ENCODE measurements at regions not wholly inside any gene's neighbourhood (a gene's known extent, or its start where the extent isn't known, plus 50 kb on each side); places are given as distances from the start of the nearest gene placed in this dataset.

DNA sequence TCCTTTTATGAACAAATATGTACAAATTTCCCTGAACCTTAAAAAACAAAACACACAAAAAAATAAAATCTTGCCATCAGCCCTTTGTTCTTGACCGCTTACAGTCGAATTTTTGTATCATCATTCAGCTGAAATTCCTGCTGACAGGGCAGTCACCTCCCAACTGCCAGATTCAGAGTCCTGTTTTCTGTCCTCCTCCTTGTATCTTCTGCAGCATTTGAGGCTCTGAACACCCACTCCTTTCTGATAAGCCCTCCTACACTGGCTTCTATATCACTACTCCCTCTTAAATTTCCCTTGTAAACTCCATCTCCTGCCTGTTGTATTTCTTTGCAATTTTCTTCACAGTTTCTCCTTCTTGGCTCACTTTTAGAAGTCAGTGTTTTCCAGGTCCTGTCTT is 77.8 kb upstream of the CCN6 start (continued):
- TF ChIP-seq, protein P1, sequence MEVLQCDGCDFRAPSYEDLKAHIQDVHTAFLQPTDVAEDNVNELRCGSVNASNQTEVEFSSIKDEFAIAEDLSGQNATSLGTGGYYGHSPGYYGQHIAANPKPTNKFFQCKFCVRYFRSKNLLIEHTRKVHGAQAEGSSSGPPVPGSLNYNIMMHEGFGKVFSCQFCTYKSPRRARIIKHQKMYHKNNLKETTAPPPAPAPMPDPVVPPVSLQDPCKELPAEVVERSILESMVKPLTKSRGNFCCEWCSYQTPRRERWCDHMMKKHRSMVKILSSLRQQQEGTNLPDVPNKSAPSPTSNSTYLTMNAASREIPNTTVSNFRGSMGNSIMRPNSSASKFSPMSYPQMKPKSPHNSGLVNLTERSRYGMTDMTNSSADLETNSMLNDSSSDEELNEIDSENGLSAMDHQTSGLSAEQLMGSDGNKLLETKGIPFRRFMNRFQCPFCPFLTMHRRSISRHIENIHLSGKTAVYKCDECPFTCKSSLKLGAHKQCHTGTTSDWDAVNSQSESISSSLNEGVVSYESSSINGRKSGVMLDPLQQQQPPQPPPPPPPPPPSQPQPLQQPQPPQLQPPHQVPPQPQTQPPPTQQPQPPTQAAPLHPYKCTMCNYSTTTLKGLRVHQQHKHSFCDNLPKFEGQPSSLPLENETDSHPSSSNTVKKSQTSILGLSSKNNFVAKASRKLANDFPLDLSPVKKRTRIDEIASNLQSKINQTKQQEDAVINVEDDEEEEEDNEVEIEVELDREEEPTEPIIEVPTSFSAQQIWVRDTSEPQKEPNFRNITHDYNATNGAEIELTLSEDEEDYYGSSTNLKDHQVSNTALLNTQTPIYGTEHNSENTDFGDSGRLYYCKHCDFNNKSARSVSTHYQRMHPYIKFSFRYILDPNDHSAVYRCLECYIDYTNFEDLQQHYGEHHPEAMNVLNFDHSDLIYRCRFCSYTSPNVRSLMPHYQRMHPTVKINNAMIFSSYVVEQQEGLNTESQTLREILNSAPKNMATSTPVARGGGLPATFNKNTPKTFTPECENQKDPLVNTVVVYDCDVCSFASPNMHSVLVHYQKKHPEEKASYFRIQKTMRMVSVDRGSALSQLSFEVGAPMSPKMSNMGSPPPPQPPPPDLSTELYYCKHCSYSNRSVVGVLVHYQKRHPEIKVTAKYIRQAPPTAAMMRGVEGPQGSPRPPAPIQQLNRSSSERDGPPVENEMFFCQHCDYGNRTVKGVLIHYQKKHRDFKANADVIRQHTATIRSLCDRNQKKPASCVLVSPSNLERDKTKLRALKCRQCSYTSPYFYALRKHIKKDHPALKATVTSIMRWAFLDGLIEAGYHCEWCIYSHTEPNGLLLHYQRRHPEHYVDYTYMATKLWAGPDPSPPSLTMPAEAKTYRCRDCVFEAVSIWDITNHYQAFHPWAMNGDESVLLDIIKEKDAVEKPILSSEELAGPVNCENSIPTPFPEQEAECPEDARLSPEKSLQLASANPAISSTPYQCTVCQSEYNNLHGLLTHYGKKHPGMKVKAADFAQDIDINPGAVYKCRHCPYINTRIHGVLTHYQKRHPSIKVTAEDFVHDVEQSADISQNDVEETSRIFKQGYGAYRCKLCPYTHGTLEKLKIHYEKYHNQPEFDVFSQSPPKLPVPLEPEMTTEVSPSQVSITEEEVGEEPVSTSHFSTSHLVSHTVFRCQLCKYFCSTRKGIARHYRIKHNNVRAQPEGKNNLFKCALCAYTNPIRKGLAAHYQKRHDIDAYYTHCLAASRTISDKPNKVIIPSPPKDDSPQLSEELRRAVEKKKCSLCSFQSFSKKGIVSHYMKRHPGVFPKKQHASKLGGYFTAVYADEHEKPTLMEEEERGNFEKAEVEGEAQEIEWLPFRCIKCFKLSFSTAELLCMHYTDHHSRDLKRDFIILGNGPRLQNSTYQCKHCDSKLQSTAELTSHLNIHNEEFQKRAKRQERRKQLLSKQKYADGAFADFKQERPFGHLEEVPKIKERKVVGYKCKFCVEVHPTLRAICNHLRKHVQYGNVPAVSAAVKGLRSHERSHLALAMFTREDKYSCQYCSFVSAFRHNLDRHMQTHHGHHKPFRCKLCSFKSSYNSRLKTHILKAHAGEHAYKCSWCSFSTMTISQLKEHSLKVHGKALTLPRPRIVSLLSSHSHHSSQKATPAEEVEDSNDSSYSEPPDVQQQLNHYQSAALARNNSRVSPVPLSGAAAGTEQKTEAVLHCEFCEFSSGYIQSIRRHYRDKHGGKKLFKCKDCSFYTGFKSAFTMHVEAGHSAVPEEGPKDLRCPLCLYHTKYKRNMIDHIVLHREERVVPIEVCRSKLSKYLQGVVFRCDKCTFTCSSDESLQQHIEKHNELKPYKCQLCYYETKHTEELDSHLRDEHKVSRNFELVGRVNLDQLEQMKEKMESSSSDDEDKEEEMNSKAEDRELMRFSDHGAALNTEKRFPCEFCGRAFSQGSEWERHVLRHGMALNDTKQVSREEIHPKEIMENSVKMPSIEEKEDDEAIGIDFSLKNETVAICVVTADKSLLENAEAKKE (CRISPR knock-in tag; IDR thresholded peaks at IDR 0.05), result no peak
- TF ChIP-seq STAT1 (IDR thresholded peaks at IDR 0.05; ENCODE audit: unreplicated experiment), result no peak
- no peak for TF ChIP-seq EZH2 (IDR thresholded peaks at IDR 0.05; ENCODE audit: low read depth, unreplicated experiment)
- no peak for TF ChIP-seq EZH2phosphoT487 (IDR thresholded peaks at IDR 0.05; ENCODE audit: unreplicated experiment)
- TF ChIP-seq, protein P2, sequence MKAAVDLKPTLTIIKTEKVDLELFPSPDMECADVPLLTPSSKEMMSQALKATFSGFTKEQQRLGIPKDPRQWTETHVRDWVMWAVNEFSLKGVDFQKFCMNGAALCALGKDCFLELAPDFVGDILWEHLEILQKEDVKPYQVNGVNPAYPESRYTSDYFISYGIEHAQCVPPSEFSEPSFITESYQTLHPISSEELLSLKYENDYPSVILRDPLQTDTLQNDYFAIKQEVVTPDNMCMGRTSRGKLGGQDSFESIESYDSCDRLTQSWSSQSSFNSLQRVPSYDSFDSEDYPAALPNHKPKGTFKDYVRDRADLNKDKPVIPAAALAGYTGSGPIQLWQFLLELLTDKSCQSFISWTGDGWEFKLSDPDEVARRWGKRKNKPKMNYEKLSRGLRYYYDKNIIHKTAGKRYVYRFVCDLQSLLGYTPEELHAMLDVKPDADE (IDR thresholded peaks at IDR 0.05), result no peak
- no peak for TF ChIP-seq ZNF331 (CRISPR knock-in tag; IDR thresholded peaks at IDR 0.05; ENCODE audit: low read depth)

DNA sequence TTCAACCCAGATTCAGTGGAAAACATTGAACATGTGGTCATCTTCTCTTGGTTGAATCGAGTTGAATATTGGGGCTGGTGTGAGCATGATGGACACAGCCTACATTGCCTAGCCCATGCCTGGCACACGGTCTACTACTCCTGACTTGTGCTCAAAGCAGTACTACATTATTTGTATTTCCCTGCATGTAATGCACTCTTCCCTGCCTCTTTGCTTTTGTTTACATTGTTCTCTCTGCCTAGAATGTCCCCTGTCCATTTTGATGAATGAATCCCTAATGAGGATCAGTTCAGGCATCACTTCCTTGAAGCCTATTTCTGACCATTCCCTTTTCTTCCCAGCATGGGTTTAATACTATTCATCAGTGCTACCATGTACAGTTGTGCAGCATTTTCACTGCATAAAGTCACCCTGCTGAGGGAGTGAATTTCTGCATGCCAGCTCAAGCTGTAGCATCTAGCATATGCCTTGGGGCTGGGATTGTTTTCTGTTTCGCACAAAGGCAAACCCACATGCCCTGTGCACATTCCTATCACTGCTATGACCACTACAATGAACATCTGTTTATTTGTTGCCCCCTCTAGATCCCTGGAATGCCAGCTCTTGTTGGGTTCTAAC is 75.3 kb upstream of the CCN6 start:
- no peak overlapping the region for H2AFZ ChIP-seq
- no peaks in the 10 kb centered on the region for H3K79me2 ChIP-seq (replicated peaks; ENCODE audit: insufficient read depth)
- H3K36me3 ChIP-seq (ENCODE audit: insufficient read depth), result no peaks in the 10 kb centered on the region
- ATAC-seq (no peak), DNase-seq (ENCODE audit: low spot score) (no peak)
- no peaks in the 10 kb centered on the region for H3K4me1 ChIP-seq (ENCODE audit: insufficient read depth)
- H3K4me2 ChIP-seq, result no peak overlapping the region
- H3K9me2 ChIP-seq (ENCODE audit: insufficient read depth), result peaks cover 11% of the 10 kb centered on the region
- Mint-ChIP-seq H3K4me3 (no peak overlapping the region), H3K36me3 (ENCODE audit: low read depth) (no peaks in the 10 kb centered on the region), H3K27me3 (ENCODE audit: insufficient read depth, low read depth, poor library complexity) (peaks cover 1% of the 10 kb centered on the region), H3K27ac (no peak overlapping the region), H3K4me1 (peaks cover 5% of the 10 kb centered on the region; the same call in 2 of the 3 replicates), H3K9me3 (no peaks in the 10 kb centered on the region)
- H3K27ac ChIP-seq (ENCODE audit: low read depth), result no peak overlapping the region
- no peaks in the 10 kb centered on the region for H3K27me3 ChIP-seq (ENCODE audit: insufficient read depth)
- no peak overlapping the region for H3K4me3 ChIP-seq
- H3F3A ChIP-seq (replicated peaks; ENCODE audit: low read depth), result no peaks in the 10 kb centered on the region
- no peaks in the 10 kb centered on the region; the same call in 1 of the 2 replicates for H4K20me1 ChIP-seq (replicated peaks; ENCODE audit: insufficient read depth)
- TF ChIP-seq POLR2AphosphoS5 (IDR thresholded peaks at IDR 0.05; ENCODE audit: low read depth) (no peak), EZH2phosphoT487 (IDR thresholded peaks at IDR 0.05; ENCODE audit: unreplicated experiment) (no peak), EZH2 (IDR thresholded peaks at IDR 0.05; ENCODE audit: low read depth, unreplicated experiment) (no peak), ZNF331 (CRISPR knock-in tag; IDR thresholded peaks at IDR 0.05; ENCODE audit: low read depth) (no peak), NANOG (IDR thresholded peaks at IDR 0.05; ENCODE audit: borderline replicate concordance) (no peak), STAT1 (IDR thresholded peaks at IDR 0.05; ENCODE audit: unreplicated experiment) (no peak), CREB1 (CRISPR knock-in tag; IDR thresholded peaks at IDR 0.05; ENCODE audit: low read depth) (no peak)
- TF ChIP-seq, protein P3, sequence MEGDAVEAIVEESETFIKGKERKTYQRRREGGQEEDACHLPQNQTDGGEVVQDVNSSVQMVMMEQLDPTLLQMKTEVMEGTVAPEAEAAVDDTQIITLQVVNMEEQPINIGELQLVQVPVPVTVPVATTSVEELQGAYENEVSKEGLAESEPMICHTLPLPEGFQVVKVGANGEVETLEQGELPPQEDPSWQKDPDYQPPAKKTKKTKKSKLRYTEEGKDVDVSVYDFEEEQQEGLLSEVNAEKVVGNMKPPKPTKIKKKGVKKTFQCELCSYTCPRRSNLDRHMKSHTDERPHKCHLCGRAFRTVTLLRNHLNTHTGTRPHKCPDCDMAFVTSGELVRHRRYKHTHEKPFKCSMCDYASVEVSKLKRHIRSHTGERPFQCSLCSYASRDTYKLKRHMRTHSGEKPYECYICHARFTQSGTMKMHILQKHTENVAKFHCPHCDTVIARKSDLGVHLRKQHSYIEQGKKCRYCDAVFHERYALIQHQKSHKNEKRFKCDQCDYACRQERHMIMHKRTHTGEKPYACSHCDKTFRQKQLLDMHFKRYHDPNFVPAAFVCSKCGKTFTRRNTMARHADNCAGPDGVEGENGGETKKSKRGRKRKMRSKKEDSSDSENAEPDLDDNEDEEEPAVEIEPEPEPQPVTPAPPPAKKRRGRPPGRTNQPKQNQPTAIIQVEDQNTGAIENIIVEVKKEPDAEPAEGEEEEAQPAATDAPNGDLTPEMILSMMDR (conservative IDR thresholded peaks at IDR 0.05; ENCODE audit: low read depth in 2 of 2), result no peak
- TF ChIP-seq, protein P4, sequence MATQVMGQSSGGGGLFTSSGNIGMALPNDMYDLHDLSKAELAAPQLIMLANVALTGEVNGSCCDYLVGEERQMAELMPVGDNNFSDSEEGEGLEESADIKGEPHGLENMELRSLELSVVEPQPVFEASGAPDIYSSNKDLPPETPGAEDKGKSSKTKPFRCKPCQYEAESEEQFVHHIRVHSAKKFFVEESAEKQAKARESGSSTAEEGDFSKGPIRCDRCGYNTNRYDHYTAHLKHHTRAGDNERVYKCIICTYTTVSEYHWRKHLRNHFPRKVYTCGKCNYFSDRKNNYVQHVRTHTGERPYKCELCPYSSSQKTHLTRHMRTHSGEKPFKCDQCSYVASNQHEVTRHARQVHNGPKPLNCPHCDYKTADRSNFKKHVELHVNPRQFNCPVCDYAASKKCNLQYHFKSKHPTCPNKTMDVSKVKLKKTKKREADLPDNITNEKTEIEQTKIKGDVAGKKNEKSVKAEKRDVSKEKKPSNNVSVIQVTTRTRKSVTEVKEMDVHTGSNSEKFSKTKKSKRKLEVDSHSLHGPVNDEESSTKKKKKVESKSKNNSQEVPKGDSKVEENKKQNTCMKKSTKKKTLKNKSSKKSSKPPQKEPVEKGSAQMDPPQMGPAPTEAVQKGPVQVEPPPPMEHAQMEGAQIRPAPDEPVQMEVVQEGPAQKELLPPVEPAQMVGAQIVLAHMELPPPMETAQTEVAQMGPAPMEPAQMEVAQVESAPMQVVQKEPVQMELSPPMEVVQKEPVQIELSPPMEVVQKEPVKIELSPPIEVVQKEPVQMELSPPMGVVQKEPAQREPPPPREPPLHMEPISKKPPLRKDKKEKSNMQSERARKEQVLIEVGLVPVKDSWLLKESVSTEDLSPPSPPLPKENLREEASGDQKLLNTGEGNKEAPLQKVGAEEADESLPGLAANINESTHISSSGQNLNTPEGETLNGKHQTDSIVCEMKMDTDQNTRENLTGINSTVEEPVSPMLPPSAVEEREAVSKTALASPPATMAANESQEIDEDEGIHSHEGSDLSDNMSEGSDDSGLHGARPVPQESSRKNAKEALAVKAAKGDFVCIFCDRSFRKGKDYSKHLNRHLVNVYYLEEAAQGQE (IDR thresholded peaks at IDR 0.05; ENCODE audit: unreplicated experiment), result no peak

All from GM23338 (cell line).